ENCODE measurements at regions not wholly inside any gene's neighbourhood (a gene's known extent, or its start where the extent isn't known, plus 50 kb on each side); places are given as distances from the start of the nearest gene placed in this dataset.
A peak's percentile ranks its signal among the peaks of the same experiment; 100 is the strongest.

DNA sequence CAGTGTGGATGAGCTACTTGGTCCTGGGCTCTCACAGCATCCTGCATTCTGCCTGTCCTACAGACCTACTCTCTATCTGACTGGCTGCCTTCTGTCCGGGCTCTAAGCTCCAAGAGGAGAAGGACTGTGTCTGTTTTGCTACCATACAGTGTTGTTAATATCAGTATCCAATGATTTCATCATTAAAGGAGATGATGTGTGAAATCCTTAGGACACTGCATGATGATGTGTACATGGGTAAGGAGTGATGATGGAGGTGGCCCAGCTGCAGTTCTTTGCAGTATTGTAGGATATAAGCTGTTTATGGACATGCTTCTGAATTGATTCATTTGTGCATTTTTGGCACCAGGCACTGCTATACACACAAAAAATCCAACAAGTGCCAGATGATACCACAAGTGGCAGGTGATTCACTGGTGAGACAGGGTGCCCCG, 536.9 kb upstream of the CDH11 start:
- H3K4me3 ChIP-seq = no peak overlapping the region
- H3K27ac ChIP-seq = no peak overlapping the region
- ATAC-seq (no peak), DNase-seq (no peak)
- H3K4me1 ChIP-seq = no peaks in the 10 kb centered on the region
- no peaks in the 10 kb centered on the region for H3K9me3 ChIP-seq
- H3K36me3 ChIP-seq (replicated peaks in 1 of 2; ENCODE audit: insufficient read depth in 1 of 2, low read depth in 2 of 2) = no peaks in the 10 kb centered on the region
- H3K27me3 ChIP-seq = no peaks in the 10 kb centered on the region
- intact Hi-C loops (cut with DNase I) = no loop called here
- 3 to 49% methylated on average over 2 of the region's 2 CpGs for WGBS, 2 donors
- TF ChIP-seq POLR2A (IDR thresholded peaks at IDR 0.05) (no peak), CTCF (IDR thresholded peaks at IDR 0.05) (no peak)

DNA sequence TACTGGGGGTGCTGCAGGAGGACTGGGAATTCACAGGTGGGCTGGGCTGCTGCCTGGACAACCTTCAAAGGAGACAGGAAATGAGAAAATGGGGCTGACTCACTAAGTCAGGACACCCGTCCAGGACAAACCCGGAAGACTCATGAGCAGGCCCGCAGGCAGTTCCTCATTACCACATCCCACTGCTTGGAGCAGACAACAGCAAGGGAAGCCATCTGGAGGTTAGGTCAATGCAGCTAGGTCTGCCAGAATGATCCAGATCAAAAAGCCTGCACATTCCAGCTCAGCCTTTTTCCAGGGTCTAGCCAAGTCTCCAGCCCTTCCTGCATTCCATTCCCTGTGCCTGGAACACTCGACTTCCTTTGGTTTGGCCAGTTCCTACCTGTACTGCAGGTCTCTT, 536.5 kb upstream of the CDH11 start:
- TF ChIP-seq CTCF (IDR thresholded peaks at IDR 0.05) (no peak), POLR2A (IDR thresholded peaks at IDR 0.05) (no peak)
- no peaks in the 10 kb centered on the region for H3K36me3 ChIP-seq (replicated peaks in 1 of 2; ENCODE audit: insufficient read depth in 1 of 2, low read depth in 2 of 2)
- ATAC-seq (peak; percentile 45), DNase-seq (peak in 1 of 4 donors; percentile 8)
- WGBS, 2 donors = 23 to 31% methylated on average over 4 of the region's 4 CpGs
- no peaks in the 10 kb centered on the region for H3K4me1 ChIP-seq
- H3K27ac ChIP-seq = no peak overlapping the region
- H3K27me3 ChIP-seq = no peaks in the 10 kb centered on the region
- H3K9me3 ChIP-seq = no peaks in the 10 kb centered on the region
- intact Hi-C loops (cut with DNase I) = no loop called here
- no peak overlapping the region for H3K4me3 ChIP-seq

- 92 to 95% methylated on average over 1 of the region's 1 CpG for WGBS, 2 donors
- H3K36me3 ChIP-seq (replicated peaks in 1 of 2; ENCODE audit: insufficient read depth in 1 of 2, low read depth in 2 of 2) = no peaks in the 10 kb centered on the region
- no peaks in the 10 kb centered on the region for H3K9me3 ChIP-seq
- H3K27me3 ChIP-seq = no peaks in the 10 kb centered on the region
- intact Hi-C loops (cut with DNase I) = no loop called here
- ATAC-seq (no peak), DNase-seq (no peak)
- no peak overlapping the region for H3K4me3 ChIP-seq
- H3K27ac ChIP-seq = no peak overlapping the region
- H3K4me1 ChIP-seq = no peaks in the 10 kb centered on the region
- TF ChIP-seq POLR2A (IDR thresholded peaks at IDR 0.05) (no peak), CTCF (IDR thresholded peaks at IDR 0.05) (no peak)
Measured at GRCh38 chr16:65657556-65657955, 535.7 kb upstream of the CDH11 start.

DNA sequence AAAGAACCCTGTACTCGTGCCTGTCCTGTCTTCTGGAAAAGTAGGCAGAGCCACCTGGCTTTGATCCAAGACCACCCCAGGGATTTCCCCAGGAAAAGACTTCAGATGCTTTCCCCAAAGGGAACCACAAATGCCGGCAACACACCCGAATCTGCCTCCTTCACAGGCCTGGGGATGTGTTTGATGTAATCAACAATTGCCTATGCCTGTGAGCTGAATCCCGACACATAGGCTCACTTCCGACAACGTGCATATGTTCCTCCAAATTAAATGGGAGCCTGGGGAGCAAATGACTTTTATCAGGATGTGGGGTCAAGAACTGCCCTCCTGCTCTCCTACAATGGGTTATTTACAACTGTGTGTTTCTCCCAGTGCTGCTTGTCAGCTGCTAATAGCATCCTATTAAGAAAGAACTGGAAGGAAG, 535.2 kb upstream of the CDH11 start:
- no peak for ATAC-seq
- intact Hi-C loops (cut with DNase I) = no loop called here
- Histone ChIP-seq H3K9me3 (no peaks in the 10 kb centered on the region), H3K27me3 (no peaks in the 10 kb centered on the region), H3K36me3 (replicated peaks in 1 of 2; ENCODE audit: insufficient read depth in 1 of 2, low read depth in 2 of 2) (no peaks in the 10 kb centered on the region), H3K27ac (no peak overlapping the region), H3K4me1 (no peaks in the 10 kb centered on the region), H3K4me3 (no peak overlapping the region)
- TF ChIP-seq CTCF (IDR thresholded peaks at IDR 0.05) = no peak
- TF ChIP-seq POLR2A (IDR thresholded peaks at IDR 0.05) = no peak
- no peak for DNase-seq
- WGBS, 2 donors = 40 to 42% methylated on average over 6 of the region's 6 CpGs

DNA sequence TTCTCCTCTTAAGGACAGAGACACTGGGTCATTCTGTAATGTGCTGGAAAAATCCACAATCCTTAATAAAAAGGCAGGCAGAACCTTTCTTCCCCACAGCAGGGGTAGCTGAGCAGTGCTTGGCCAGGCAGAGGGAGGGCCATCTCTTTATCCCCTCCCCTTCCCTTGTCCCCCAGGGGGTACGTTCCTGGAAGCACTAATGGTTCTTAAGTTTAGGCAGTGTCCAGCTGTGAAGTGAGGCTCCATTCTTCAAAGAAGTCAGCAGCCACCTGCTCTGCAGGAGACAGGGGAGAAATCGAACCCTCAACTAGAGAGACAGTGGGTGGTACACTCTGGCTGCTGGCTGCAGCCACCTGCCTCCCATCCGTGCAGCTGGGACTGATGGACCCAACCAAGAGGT, 533.9 kb upstream of the CDH11 start:
- no peak for TF ChIP-seq CTCF (IDR thresholded peaks at IDR 0.05)
- no peak for TF ChIP-seq POLR2A (IDR thresholded peaks at IDR 0.05)
- ATAC-seq (no peak), DNase-seq (no peak)
- 31 to 37% methylated on average over 3 of the region's 3 CpGs for WGBS, 2 donors
- Histone ChIP-seq H3K27ac (no peak overlapping the region), H3K27me3 (no peaks in the 10 kb centered on the region), H3K4me3 (no peak overlapping the region), H3K36me3 (replicated peaks in 1 of 2; ENCODE audit: insufficient read depth in 1 of 2, low read depth in 2 of 2) (no peaks in the 10 kb centered on the region), H3K4me1 (no peaks in the 10 kb centered on the region), H3K9me3 (no peaks in the 10 kb centered on the region)
- intact Hi-C loops (cut with DNase I) = no loop called here
